ENCODE measurements at regions not wholly inside any gene's neighbourhood (a gene's known extent, or its start where the extent isn't known, plus 50 kb on each side); places are given as distances from the start of the nearest gene placed in this dataset.
A peak's percentile ranks its signal among the peaks of the same experiment; 100 is the strongest.

GRCh38 chr16:80084614-80085013 lies 456.2 kb upstream of the DYNLRB2 start:
- TF ChIP-seq SP1 (IDR thresholded peaks at IDR 0.05) (no peak), BHLHE40 (IDR thresholded peaks at IDR 0.05; ENCODE audit: borderline replicate concordance) (no peak), PKNOX1 (IDR thresholded peaks at IDR 0.05) (no peak), SUZ12 (IDR thresholded peaks at IDR 0.05) (no peak), TARDBP (IDR thresholded peaks at IDR 0.05) (no peak), L3MBTL2 (conservative IDR thresholded peaks at IDR 0.05) (no peak), HDGF (IDR thresholded peaks at IDR 0.05; ENCODE audit: borderline replicate concordance) (no peak), ZNF384 (IDR thresholded peaks at IDR 0.05) (no peak), FOXK2 (IDR thresholded peaks at IDR 0.05) (no peak), NFRKB (IDR thresholded peaks at IDR 0.05) (no peak), LEF1 (IDR thresholded peaks at IDR 0.05; ENCODE audit: borderline replicate concordance) (no peak), CTBP1 (IDR thresholded peaks at IDR 0.05; ENCODE audit: borderline replicate concordance) (no peak), FOXM1 (IDR thresholded peaks at IDR 0.05; ENCODE audit: borderline replicate concordance) (no peak)

DNA sequence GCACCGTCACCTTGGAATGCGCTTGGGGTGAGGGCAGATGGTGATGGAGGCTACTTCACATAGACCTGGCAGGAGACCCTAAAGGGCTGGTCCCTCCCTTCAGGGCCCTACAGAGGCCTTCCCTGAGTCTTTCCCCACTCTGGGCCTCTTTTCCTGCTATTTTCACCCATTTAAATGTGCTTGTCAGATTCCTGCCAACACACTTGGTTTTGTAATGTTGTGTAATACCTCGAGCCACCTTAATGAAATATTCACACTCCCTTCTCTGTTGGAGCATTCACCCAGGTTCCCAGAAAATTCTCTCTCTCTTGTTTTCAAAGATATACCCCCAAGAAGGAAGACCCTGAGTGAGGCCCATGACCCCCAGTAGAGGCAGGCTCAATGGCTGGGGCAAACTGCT lies 456.6 kb upstream of the DYNLRB2 start:
- ChIA-PET CTCF (interaction anchor here (0.6 to 0.8 kb wide), 3 partner anchors 87 to 276 kb away, joined by 3 read pairs; no protein-coding TSS in a partner anchor), POLR2A (no interaction called here)
- no peak for TF ChIP-seq ZNF384 (IDR thresholded peaks at IDR 0.05)
- no peak for TF ChIP-seq BHLHE40 (IDR thresholded peaks at IDR 0.05; ENCODE audit: borderline replicate concordance)
- DNase-seq (ENCODE audit: extremely low spot score) = no peak

More at GRCh38 chr16:80084614-80085013, 456.2 kb upstream of the DYNLRB2 start:
- ChIA-PET CTCF (interaction anchor here (0.6 to 0.8 kb wide), 3 partner anchors 88 to 277 kb away, joined by 3 read pairs; no protein-coding TSS in a partner anchor), POLR2A (no interaction called here)
- DNase-seq (ENCODE audit: extremely low spot score) = peak; percentile 65

GRCh38 chr16:80082906-80083305 lies 457.9 kb upstream of the DYNLRB2 start:
- POLR2A ChIA-PET = no interaction called here
- DNase-seq (ENCODE audit: extremely low spot score) = no peak
- no peak for TF ChIP-seq ELF4 (IDR thresholded peaks at IDR 0.05)
- no peak for TF ChIP-seq L3MBTL2 (conservative IDR thresholded peaks at IDR 0.05)
- no peak for TF ChIP-seq TARDBP (IDR thresholded peaks at IDR 0.05)
- no peak for TF ChIP-seq NFRKB (IDR thresholded peaks at IDR 0.05)
- TF ChIP-seq SP1 (IDR thresholded peaks at IDR 0.05) = no peak
- TF ChIP-seq FOXK2 (IDR thresholded peaks at IDR 0.05) = no peak
- no peak for TF ChIP-seq ZNF384 (IDR thresholded peaks at IDR 0.05)
- TF ChIP-seq ARNT (IDR thresholded peaks at IDR 0.05) = no peak
- TF ChIP-seq FOXA1 (IDR thresholded peaks at IDR 0.05) = no peak
- TF ChIP-seq SUZ12 (IDR thresholded peaks at IDR 0.05) = no peak
- no peak for TF ChIP-seq LEF1 (IDR thresholded peaks at IDR 0.05; ENCODE audit: borderline replicate concordance)
- CTCF ChIA-PET = interaction anchor here (0.6 kb wide), 1 partner anchor 17 kb away, joined by 3 read pairs; no protein-coding TSS in a partner anchor

DNA sequence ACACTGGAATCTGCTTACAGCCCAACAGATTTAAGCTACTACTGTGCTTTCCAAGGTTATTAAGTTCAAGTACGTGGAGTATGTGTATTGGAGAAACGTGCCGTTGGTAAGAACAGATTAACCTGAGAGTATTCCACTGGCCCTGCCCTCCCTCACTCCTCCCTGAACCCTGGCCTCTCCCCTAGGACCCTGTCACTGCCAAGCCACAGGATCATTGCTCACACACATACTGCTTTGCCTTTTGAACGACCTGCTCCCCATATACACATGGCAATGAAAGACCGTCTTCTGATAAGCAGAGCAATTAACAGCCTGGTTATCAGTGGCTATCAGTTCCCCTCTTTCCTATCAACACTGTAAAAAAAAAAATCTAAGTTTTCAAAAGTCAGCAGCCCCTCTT lies 458.9 kb upstream of the DYNLRB2 start:
- POLR2A ChIA-PET = no interaction called here
- DNase-seq (ENCODE audit: extremely low spot score) = no peak
- TF ChIP-seq LEF1 (IDR thresholded peaks at IDR 0.05; ENCODE audit: borderline replicate concordance) = no peak
- TF ChIP-seq ELF4 (IDR thresholded peaks at IDR 0.05) = no peak
- TF ChIP-seq HDGF (IDR thresholded peaks at IDR 0.05; ENCODE audit: borderline replicate concordance) = no peak
- no peak for TF ChIP-seq NFRKB (IDR thresholded peaks at IDR 0.05)
- no peak for TF ChIP-seq L3MBTL2 (conservative IDR thresholded peaks at IDR 0.05)
- TF ChIP-seq FOXK2 (IDR thresholded peaks at IDR 0.05) = no peak
- TF ChIP-seq FOXM1 (IDR thresholded peaks at IDR 0.05; ENCODE audit: borderline replicate concordance) = no peak
- TF ChIP-seq CTBP1 (IDR thresholded peaks at IDR 0.05; ENCODE audit: borderline replicate concordance) = no peak
- no peak for TF ChIP-seq SUZ12 (IDR thresholded peaks at IDR 0.05)
- TF ChIP-seq ARNT (IDR thresholded peaks at IDR 0.05) = no peak
- TF ChIP-seq FOXA1 (IDR thresholded peaks at IDR 0.05) = no peak
- no peak for TF ChIP-seq PKNOX1 (IDR thresholded peaks at IDR 0.05)
- TF ChIP-seq ZNF384 (IDR thresholded peaks at IDR 0.05) = no peak
- TF ChIP-seq SP1 (IDR thresholded peaks at IDR 0.05) = no peak
- CTCF ChIA-PET = no interaction called here

GRCh38 chr16:80080287-80080851 lies 460.4 kb upstream of the DYNLRB2 start:
- TF ChIP-seq FOXK2 (IDR thresholded peaks at IDR 0.05) (no peak), PKNOX1 (IDR thresholded peaks at IDR 0.05) (no peak), ARNT (IDR thresholded peaks at IDR 0.05) (no peak), HDGF (IDR thresholded peaks at IDR 0.05; ENCODE audit: borderline replicate concordance) (no peak), BHLHE40 (IDR thresholded peaks at IDR 0.05; ENCODE audit: borderline replicate concordance) (no peak), SP1 (IDR thresholded peaks at IDR 0.05) (no peak), FOXM1 (IDR thresholded peaks at IDR 0.05; ENCODE audit: borderline replicate concordance) (no peak), SUZ12 (IDR thresholded peaks at IDR 0.05) (no peak), TARDBP (IDR thresholded peaks at IDR 0.05) (no peak), ELF4 (IDR thresholded peaks at IDR 0.05) (no peak), NFRKB (IDR thresholded peaks at IDR 0.05) (no peak), FOXA1 (IDR thresholded peaks at IDR 0.05) (no peak), LEF1 (IDR thresholded peaks at IDR 0.05; ENCODE audit: borderline replicate concordance) (no peak), L3MBTL2 (conservative IDR thresholded peaks at IDR 0.05) (no peak), CTBP1 (IDR thresholded peaks at IDR 0.05; ENCODE audit: borderline replicate concordance) (no peak), ZNF384 (IDR thresholded peaks at IDR 0.05) (no peak)
- DNase-seq (ENCODE audit: extremely low spot score) = no peak
- ChIA-PET POLR2A (no interaction called here), CTCF (interaction anchor here (0.6 kb wide), 1 partner anchor 297 kb away, joined by 3 read pairs; no protein-coding TSS in a partner anchor)

GRCh38 chr16:80079072-80079471 lies 461.7 kb upstream of the DYNLRB2 start:
- POLR2A ChIA-PET = no interaction called here
- CTCF ChIA-PET = no interaction called here
- no peak for TF ChIP-seq SUZ12 (IDR thresholded peaks at IDR 0.05)
- no peak for TF ChIP-seq TARDBP (IDR thresholded peaks at IDR 0.05)
- TF ChIP-seq LEF1 (IDR thresholded peaks at IDR 0.05; ENCODE audit: borderline replicate concordance) = no peak
- no peak for TF ChIP-seq CTBP1 (IDR thresholded peaks at IDR 0.05; ENCODE audit: borderline replicate concordance)
- TF ChIP-seq ARNT (IDR thresholded peaks at IDR 0.05) = no peak
- TF ChIP-seq FOXA1 (IDR thresholded peaks at IDR 0.05) = no peak
- TF ChIP-seq L3MBTL2 (conservative IDR thresholded peaks at IDR 0.05) = no peak
- no peak for TF ChIP-seq SP1 (IDR thresholded peaks at IDR 0.05)
- TF ChIP-seq FOXM1 (IDR thresholded peaks at IDR 0.05; ENCODE audit: borderline replicate concordance) = no peak
- TF ChIP-seq ZNF384 (IDR thresholded peaks at IDR 0.05) = no peak
- TF ChIP-seq BHLHE40 (IDR thresholded peaks at IDR 0.05; ENCODE audit: borderline replicate concordance) = no peak
- TF ChIP-seq ELF4 (IDR thresholded peaks at IDR 0.05) = no peak
- no peak for DNase-seq (ENCODE audit: extremely low spot score)
